OCI-LY3 (cell line): ENCODE measurements at regions not wholly inside any gene's neighbourhood (a gene's known extent, or its start where the extent isn't known, plus 50 kb on each side); places are given as distances from the start of the nearest gene placed in this dataset.

Experiments used
- CTCF ChIP-seq: fragments of 200-600, 300-600 bp; sonication (generic); IDR thresholded peaks from 2 replicates; pipeline ENCODE4 v1.5.1; 2014; ENCODE audit warnings: antibody characterized with exemption, low read length, low read depth
- EZH2phosphoT487 ChIP-seq: fragments of 200-600 bp; shearing (Covaris generic); IDR thresholded peaks from 2 replicates; pipeline ENCODE4 v1.6.1; 2018; ENCODE audit warnings: antibody characterized with exemption, mixed run types, low read depth

DNA sequence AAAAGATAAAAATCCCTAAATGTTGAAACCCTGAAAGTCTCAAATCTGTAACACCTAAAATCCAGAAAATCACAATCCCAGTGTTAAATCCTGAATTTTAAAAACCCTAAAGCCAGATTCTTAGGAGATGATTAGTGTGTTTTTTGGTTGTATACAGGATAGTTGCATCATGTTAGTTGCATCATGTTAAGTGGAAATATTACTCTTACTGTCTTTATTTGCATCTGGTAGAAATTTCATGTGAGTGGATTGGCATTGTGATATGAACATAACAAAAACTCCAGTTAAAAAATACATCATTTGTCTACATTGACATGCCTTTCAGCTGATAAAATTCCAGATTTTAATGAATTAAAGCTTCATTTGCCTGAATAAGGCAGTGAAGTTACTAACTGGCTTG lies 683.1 kb upstream of the ACVR2A start:
- TF ChIP-seq CTCF = no peak
- TF ChIP-seq EZH2phosphoT487 = no peak
